Activated CD4-positive, CD25-positive, alpha-beta regulatory T cell treated with anti-CD3 and anti-CD28 coated beads, Interleukin-2, amount 50 U/mL, for 72 hours (primary cell): ENCODE measurements at regions not wholly inside any gene's neighbourhood (a gene's known extent, or its start where the extent isn't known, plus 50 kb on each side); places are given as distances from the start of the nearest gene placed in this dataset.
"Not testable (repeated sequence)": the region's sequence is repeated elsewhere in the genome, so short reads cannot be mapped to it uniquely, and the experiment has no call there.

ENCODE experiments used
- DNase-seq: peaks from one replicate; pipeline ENCODE4 v3.0.0; 2021

DNA sequence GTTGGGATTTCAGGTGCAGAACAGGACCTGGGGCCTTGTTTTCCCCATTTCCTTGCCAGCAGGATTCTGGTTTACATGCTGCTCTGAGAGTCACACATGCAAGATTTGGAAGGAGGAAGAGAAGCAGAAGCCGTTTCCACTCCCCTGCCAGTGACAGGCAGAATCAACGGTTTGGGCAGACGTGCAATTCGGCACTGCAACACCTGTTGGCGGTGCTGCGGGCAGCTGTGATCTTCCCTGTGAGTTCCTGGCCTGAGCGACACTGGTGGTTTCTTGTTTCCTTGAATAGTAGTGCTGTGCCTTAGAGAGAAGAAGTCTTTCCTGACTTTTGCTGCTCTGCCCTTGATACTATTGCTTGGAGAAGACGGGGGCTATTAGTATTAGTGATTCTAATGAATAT, 1126.2 kb downstream of the TYW1 start:
- DNase-seq = no peak

DNA sequence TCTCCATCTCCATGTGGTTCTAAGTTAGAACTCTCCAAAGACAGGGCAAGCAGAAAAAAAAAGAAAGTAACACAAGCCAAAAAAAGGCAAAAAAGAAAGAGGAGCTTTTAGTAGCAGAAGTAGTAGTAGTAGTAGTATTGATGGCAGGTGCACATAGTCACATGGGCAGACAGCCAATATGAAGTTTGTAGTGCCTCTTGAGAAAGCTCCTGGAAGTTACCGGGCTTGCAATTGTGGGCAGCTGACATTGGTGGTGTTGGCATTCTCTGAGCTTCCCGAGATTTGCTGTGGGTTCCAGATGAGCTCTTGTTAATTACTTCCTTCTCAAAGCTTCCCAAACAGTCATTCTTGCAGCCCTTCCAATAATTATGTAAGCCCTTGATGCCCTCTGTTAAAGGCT, 1128.5 kb downstream of the TYW1 start:
- DNase-seq = no peak

DNA sequence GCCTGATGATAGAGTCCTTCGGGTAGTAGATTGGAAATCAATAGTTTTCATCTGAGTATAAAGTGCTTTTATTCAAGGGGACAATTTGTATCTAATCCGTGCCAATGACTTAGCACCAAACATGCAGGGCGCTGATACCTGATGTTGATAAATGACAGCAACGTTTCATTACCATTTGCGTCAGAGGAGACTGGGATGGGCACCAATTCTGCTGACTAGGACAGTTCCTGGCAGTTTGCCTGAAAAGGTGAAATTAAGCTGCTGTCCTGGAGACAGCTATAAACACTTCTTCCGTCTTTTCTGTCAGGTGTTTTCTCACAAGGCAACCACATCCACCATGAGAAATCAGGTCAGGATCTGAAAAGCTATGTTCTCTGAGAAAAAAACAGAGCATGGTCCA, 1136.4 kb downstream of the TYW1 start:
- DNase-seq = no peak

DNA sequence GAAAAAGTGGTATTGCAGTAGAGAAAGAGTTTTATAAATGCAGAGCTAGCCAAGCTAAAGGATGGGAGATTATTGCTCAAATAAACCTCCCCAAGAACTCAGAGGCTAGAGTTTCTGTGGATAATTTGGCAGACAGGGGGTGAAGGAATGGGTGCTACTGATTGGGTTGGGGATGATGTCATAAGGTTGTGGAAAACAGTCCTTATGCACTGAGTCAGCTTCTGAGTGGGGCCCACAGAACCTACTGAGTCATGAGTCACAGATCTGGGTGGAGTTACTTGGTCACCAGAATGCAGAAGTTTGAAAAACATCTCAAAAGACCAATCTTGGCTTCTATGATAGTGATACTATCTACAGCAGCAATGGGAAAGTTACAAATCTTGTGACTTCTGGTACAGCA, 1146.7 kb downstream of the TYW1 start:
- no peak for DNase-seq

DNA sequence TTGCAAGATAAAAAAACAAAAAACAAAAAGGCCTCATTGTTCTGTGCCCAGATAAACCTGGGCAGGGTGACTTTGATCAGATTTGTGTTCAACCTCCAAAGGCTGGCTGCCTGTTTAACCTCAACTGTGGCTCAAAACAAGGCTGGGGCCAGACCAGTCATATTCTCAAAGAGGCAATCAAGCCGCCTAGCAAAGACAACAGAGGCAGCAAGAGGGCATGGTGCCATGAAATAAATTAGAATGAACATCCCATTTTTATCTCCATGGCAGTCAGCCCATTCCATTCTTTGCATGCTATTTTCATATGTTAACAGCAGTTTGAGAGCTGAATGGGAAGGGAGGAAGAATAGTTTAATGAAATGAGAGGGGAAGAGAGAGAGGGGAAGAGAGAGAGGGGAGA, 1150.3 kb downstream of the TYW1 start:
- DNase-seq = no peak

DNA sequence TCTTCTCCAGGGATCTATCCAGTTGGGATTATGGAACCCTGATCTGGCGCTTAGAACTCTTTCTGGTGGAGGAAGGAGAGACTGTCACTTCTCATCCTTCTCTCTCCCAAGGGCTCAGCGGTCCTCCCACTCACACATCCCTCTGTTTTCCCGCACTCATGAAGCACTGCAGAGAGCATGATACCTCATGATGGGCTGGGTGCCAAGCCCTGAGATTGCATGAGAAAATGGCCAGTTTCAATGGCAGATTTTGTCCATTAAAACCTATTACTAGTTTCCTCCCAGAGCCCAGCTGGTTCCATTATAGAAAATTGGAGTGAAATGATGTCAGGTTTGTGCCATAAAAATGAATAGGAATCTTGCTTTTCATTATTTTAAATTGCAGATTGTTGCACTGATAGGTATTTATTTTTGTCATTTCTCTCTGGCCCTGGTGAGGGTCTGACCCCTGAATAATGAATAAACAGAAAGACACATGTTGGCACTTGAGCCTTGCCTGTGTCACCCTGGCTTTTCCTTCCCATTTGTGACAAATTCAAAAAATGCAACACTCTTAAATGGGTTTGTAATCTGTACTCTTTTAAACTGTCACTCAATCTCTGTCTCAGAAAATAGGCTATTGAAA, 1151.1 kb downstream of the TYW1 start:
- no peak for DNase-seq

DNA sequence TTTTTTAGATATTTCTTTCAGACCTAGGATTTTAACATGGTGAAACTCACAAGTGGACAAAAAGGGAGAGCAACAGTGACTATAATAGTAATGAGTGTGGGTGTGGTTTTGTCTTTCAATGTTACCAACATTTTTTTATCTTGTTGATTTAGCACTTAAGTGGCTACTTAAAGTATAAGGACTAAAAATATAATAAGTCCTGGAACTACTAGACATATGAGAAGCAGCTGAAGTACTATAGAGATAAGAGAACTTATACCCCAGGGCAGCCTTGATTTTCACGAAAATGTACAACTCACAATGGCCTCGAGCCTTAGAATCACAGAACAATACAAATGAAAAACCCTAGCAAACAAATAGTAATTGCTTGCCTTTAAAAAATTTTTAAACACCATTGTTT, 1151.8 kb downstream of the TYW1 start:
- DNase-seq = no peak

DNA sequence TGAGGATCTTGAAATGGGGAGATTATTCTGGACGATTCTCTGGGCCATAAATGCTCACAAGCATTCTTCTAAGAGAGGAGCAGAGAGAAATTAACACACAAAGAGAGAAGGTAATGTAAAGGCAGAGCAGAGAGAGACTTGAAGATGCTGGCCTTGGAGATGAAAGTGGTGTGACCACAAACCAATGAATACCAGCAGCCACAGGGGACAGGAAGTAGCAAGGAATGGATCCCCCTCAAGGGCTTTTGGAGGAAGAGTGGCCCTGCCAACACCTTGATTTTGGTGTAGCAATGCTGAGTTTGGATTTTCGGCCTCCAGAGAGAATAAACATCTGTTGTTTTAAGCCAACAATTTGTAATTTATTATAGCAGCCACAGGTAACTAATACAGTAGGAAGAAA, 1155.6 kb downstream of the TYW1 start:
- DNase-seq = no peak

DNA sequence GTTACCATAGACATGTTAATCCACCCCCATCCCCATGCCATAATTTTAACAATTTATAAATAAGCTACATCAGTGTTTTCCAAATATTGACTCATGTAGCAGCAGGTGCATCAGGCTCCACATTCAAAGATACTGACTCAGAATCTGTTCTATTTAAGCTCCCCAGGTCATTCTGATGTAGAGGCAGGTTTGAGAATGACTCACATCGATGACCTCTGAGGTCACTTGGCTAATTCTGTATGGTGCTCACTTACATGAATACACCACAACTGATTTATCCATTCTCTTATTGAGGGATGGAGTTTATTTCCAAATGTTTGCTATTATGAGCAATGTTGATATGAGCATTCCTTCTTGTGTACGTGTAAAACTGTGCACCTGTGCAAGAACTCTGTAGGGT, 1159.0 kb downstream of the TYW1 start:
- no peak for DNase-seq

DNA sequence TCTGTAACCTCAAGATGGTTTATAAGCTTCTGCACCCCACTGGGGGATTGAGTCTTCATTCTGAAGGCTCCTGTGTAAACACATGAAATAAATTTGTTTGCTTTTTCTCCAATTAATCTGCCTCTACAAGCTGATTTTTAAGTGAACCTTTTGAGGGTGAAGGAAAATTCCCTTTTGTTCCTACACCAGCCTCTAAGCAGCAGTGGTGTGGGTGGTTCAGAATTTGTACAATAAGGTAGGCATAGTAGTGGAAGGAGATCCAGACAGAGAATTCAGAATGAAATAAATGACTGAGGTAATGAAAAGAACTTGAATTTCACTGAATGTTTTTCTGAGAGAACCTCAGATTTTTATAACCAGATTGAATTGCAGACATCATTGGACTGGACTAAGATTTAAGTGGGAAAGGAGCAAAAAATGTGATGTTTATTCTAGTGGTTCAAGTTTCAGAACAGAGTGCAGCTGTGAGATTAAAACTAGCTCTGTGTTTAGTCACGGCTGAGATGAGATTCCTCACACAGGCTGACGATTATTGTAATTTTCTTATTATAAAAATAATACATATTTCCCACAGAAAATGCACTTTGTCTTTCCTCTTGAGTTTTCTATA, 1162.2 kb downstream of the TYW1 start:
- no peak for DNase-seq

DNA sequence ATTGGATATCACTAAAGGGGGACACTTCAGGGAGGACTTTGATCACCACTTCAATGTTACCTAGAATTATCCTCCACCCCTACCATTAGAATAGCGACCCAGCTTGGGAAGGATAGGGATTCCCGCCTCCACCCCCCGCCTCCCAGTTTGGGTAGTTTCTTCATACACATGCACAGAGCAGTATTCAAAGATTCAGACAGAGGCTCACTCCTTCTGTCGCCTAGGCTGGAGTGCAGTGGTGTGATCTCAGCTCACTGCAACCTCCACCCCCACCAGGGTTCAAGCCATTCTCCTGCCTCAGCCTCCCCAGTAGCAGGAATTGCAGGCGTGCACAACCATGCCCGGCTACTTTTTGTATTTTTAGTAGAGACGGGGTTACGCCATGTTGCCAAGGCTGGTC, 1166.1 kb downstream of the TYW1 start:
- DNase-seq = no peak

DNA sequence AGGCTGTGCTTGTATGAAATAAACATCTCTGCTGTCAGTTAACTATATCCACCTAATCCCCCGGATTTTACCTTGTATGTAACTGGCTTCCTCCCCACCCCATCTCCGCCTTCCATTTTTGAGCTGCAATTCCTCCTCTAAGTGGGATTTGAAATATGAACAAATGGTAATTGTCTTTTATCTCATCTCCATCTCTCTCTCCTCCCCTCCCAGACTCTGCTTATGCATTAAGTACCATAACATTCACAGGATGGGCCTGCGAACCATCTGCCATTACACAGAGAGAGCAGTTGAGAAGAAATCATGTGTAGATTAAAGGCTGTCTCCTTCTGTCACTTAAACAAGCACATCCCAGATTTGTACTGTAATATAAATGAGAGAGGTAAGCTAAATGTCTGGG, 1169.9 kb downstream of the TYW1 start:
- no peak for DNase-seq

DNA sequence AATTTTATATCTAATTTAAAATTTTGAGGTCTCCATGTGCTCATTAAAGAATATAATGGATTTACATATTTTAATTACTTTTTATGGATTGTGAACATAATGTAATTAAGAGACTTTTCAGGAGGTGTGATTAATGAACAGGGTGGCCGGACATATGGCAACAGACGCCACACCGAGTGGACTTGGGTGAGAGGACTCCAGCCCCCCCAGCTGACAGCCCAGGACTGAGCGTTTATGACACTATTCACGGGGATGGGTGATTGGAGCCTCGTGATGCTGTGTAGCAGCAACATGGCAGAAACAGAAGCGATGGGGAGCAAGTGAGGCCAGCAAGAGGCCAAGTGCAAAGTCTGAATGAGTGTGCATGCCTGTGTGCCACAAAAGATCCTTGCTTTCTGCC, 1176.9 kb downstream of the TYW1 start:
- DNase-seq = no peak

DNA sequence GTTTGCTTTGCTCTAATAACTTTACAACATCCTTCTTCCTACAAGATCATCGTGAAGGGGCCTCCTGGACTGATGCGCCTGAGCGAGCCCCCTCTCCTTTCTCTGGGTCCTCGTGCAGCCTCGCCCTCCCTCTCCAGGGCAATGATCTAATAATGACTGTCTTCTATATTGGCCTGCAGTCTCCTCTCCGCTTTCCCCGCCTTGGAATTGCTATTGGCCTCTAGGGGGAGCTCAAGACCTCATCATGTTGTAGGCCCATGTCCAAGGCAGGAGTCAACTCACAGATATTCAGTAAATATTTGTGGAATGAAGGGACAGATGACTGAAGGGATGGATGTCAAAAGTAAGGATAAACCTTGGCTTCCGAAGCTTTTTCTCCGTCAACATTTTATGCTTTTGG, 1180.3 kb downstream of the TYW1 start:
- no peak for DNase-seq

DNA sequence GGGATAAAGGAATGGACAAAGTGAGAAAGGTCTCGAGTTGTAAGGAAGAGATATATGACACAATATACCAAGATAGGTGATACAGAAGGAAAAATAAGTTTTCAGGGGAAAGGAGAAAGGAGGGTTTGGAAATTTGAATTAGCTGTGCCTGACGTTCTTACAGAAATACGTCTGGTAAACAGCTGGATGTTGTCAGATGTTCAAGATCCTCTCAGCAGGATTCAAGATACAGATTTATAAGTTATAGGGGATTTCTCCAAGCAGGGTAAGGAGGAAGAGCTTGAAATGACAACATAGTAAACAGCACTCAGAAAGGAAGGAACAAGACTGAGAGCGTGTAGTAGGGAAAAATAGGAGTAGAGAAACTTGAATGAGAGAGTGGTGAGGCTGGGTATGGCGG, 1184.1 kb downstream of the TYW1 start:
- DNase-seq = no peak

DNA sequence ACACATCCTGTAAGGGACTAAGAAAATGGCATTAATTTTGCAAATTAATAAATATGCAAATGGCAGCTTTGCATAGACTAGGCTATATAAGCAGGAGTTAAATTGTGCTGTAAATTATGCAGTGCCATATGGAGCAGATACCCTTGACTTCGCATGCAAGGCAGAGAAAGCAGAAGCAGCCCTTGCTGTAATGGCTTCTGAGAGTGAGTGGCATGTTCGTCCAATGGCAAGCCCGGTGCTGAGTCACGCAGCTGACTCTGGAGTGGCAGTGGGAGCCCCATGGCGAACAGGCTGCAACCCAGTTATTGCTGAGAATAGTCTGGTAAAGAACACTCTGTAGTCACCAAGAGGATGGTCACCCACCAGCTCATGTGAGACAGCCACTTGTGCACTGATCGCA, 1186.5 kb downstream of the TYW1 start:
- no peak for DNase-seq

DNA sequence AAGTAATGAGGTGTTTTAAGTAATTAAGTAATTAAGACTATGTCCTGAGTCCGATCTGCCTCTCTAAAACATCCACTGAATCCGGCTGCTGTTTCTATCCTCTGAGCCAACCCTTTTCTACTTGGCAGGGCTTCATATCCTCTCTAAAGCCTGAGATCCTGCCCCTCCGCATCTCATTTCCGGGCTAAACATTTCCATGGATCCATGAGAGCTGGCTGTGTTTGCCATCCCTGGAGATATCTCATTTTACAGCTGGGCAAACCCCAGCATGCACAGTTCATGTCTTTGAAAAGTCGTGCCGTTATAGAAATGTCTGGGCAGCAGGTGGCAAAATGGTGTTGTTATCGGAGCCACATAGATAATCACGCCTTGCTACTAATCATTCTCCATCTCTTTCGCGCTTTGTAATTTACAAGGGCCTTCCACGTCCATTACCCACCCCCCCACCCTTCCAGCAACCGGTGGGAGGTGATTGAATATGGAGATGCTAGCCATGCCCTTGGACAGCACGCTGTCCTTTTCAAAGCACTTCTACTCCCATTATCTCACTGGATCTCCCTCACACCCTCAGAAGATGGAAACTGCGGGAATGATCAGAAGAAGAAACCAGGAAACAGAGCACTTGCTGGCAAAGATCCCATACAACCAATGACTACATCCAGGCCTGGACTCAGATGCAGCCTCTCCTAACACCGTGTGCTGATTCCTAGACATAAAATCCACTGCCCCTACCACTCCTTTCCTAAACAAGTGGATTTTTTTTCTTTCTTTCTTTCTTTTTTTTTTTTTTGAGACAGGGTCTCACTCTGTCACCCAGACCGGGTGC, 1189.2 kb downstream of the TYW1 start:
- no peak for DNase-seq

DNA sequence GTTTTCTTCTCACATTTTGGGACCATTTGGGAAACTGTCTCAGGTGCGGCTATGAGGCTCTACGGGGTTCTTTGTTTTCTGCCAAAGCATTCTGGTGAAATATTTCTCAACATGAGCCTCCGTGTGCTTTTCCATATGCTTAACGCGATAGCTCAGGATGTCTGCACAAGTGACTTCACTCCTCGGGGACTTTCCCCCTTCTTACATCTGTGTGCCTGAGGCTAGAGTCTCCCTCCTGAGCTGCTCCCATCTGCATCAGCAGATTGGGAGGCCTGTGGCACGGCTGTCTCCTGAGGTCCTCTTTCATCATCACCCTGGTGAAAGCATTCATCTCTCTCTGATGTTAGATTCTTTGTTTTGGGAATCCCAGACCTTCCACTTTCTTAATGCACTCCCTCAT, 1190.9 kb downstream of the TYW1 start:
- no peak for DNase-seq

DNA sequence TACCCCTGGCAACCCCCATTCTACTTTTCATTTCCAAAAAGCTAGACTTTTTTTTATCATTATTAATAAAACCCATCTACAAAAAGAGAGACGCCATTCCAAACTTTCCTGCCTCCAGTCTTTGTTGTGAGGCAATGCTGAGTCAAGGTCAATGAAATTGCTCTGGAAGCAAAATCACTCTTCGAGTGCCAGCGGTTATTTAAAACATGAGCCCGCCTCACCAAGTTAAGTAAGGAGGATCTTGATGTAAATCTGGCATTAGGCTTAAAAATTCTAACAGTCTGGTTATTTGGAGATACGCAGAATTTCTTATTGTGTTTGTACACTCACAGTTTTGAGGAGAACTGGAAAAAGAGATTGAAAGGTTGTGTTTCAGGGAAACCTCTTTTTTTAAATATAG, 1196.3 kb downstream of the TYW1 start:
- no peak for DNase-seq

DNA sequence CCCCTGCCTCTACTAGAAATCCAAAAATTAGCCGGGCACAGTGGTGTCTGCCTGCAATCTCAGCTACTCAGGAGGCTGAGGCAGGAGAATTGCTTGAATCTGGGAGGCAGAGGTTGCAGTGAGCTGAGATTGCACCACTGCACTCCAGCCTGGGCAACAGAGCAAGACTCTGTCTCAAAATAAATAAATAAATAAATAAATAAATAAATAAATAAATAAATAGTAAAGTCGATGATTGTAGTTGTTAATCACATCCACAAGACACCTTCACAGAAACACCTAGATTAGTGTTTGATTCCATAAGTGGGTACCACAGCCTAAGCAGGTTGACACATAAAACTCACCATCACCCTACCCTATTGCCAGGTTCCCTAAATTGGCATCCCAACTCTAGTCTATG, 1199.0 kb downstream of the TYW1 start:
- DNase-seq = not testable (repeated sequence)

DNA sequence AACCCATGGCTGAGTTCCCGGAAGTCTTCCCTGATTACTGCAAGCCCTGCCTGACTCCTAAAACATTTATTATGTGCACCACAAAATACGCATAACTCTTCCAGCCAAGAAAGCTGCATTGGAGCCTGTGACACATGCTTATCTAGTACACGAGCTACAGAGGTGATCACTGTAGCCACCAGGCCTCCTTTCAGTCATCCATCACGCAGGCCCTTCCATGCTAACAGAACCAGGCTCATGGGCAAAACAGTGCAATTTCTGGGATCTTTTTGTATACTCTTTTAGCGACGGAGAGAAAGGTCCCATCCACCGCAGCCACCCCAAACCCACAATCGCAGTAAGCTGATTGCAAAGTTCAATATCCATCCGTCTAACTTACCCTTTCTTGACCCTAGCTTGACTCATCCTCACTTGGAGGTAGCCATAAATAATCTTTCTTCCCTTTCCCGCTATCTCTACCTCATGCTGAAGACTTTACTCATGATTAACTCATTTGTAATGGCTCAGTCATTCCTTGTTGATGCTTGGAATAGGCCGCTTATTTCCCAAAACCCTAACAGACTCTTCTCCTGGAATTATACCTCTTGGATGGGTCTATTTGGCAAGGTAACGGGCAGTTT, 1203.5 kb downstream of the TYW1 start:
- no peak for DNase-seq

DNA sequence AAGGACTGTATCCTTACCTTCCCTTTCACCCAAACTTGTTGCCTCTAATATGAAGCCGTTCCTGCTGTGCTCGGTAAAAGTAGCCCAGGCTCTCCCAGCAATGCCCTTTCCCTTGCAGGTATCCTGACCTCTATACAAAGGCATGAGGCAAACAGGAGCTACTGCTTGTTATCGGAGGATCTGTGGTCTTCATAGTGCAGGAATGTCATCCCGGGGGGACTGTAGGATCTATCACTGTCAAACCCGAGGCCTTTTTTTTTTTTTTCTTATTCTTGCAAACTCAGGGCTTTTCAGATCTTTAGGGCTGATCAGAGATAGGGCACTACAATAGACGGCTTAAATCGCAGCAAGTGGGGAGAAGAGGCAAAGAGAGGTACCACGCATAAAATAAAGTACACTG, 1206.6 kb downstream of the TYW1 start:
- DNase-seq = no peak

DNA sequence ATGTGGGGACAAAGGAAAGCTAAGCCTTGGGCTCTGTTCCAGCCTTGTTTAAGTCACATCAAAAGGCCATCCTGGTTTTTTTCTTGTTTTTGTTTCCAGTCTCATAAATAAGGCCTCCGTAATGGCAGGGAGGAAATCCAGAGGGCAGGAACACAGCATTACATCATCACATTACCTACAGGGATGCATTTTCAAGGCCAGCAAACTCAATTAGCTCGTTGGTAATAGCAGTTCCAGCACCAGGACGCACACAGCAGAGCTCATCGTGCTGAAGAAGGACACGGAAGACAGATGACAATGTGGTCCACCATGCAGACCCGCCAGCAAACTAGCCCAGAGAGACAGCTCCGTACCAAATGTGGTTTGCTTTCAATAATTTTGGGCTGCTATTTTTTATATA, 1209.2 kb downstream of the TYW1 start:
- no peak for DNase-seq

DNA sequence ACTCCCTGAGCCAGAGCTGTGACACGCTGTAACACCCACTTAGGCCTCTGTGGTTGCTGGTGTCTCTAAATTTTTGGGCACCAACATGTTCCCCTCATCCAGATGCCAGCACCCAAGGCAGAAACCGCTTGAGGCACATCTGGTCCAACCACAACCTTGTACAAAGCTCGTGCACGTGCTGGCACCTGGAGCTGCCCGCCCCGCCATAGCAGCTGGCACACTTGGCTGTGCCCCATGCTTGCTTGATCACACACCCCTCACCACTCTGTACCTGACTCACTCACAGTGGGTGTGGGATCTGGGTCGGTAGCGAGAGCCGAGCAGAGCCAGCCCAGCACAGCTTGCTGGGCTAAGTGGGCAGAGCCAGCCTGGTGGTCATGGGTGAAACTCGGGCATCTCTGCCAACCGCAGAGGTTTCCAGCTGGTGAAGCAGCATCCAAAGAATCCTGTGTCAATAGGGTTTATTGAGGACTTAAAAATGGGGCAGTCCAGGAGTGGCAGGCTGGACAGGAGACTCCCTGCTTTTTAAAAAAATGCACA, 1210.4 kb downstream of the TYW1 start:
- DNase-seq = no peak
